ENCODE measurements at regions not wholly inside any gene's neighbourhood (a gene's known extent, or its start where the extent isn't known, plus 50 kb on each side); places are given as distances from the start of the nearest gene placed in this dataset.

DNA sequence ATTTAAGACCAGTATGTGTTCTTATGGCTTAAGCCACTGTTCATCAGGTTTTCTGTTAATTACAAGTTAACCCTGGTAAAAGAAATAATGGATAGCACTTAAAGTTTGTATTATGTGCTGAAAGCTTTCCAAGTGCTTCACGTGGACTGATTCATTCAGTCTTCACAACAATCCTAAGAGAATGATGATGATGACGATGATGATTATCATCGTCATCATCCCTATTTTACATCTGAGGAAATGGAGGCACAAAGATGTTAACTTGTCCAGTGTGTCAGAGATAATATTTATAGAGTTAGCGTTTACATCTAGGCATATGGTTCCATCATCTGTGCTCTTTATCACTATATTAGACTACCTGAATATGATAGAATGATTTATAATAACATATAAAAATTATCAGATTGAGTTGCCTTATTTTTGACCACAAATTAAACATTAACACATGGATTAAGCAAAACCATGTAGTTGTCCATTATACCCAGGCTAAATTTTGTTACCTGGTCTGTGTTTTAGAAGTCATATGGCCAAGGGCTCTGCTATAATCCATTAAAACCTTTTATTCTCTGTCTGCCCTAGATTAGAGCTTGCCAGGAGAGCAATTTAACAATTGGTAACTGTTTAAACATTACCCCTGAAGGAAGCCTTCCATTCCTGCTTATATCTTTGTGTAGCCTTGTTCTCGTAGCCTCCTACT is 102.3 kb upstream of the MAP3K1 start:
- TF ChIP-seq YY1 (IDR thresholded peaks at IDR 0.05; ENCODE audit: insufficient read depth, insufficient read length) (no peak), SUZ12 (IDR thresholded peaks at IDR 0.05; ENCODE audit: extremely low read depth, insufficient read depth, insufficient read length) (no peak), ZNF274 (IDR thresholded peaks at IDR 0.05; ENCODE audit: low read depth, low read length) (no peak)

Measured in NT2/D1 (cell line).